ENCODE measurements at regions not wholly inside any gene's neighbourhood (a gene's known extent, or its start where the extent isn't known, plus 50 kb on each side); places are given as distances from the start of the nearest gene placed in this dataset.
"Not testable (repeated sequence)": the region's sequence is repeated elsewhere in the genome, so short reads cannot be mapped to it uniquely, and the experiment has no call there.

DNA sequence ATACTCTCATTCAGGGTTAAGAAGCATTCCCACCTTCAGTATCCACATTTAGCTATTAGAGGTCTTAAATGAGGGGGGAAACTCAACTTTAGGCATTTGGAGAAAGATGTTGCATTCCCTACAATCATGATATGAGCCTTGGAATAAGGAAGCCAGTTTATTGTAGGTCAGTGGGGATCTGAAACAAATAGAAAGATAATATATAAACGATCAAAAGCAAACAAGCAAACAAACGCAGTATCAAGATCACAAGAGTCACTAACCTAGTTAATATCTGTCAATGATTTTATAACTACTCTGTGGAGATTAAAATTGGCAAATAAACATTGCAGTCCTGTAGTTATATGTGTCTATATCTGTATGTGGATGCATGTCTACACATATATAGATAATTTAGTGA, 152.4 kb upstream of the LRATD1 start:
- no peak for ATAC-seq

DNA sequence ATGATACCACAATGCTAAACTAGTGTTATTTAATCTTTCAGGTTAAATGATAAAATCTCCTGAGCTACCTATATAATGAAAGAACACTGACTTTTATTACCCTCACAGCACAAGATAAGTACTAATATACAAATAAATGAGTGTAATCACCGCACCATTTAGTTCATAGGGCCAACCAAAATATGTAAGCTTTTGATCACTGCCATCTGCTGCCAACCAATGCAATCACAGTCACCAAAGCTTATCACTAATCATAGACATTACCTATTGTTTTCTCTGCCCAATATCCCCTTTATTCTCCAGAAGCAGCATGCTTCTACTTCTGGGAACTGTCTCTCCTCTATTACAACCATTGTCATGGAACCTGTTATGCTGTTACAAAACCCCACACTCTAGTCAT, 151.6 kb upstream of the LRATD1 start:
- ATAC-seq: no peak

DNA sequence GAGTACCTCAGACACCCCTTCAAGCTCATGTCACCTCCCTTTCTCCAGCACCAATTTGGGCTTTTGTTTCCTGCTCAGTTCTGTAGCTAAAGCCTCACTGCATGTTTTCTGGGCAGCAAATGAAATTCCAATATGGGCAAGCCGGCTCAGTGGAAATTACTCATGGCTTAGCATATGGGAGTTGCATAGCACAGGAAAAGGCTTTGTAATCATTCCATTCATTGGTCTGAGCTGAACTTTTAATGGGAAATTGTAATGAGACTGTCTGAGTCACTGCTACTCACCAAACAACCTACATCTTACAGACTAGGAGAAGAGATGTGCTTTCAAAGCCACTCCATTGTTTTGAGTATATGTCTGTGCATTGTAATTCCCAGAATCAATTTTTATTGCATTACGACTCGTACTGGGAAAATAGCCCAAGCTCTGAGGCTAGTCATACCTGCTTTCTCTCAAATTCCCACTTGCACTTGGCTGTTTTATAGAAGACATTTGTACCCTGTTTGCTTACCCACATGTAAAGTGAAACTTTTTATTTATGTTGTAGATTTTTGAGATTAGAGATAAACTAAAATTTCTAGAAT, 139.5 kb upstream of the LRATD1 start:
- no peak for ATAC-seq

DNA sequence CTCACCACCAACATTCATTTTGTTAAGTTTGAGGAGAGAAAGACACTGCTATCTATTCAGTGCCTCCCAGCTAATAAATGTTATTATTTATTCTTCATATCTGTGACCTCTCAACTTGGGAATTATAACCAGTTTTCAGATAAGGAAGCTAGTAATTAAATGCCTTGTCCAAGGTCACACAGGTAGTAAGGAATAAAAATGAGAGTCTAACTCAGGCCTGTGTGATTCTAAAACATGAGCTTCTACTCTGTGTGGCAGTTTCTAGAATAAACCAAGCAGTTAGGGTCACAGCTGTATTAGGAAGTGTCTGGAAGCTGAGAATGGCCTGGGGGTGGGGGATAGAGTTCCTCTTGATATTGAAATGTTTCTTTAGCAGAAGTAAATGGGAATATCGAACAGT, 137.8 kb upstream of the LRATD1 start:
- no peak for ATAC-seq

DNA sequence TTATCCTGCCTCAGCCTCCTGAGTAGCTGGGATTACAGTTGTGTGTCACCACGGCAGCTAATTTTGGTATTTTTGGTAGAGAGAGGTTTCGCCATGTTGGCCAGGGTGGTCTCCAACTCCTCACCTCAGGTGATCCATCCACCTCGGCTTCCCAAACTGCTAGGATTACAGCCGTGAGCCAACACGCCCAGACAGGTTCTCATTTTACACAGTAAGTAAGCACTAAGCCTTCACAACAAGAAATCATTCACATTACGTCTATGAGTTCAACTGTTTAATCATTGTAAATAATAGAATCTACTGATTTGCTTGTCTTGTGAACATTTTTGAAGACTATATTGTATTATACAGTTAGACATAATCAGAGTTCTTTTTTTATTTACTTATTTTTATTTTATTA, 131.5 kb upstream of the LRATD1 start:
- no peak for ATAC-seq

DNA sequence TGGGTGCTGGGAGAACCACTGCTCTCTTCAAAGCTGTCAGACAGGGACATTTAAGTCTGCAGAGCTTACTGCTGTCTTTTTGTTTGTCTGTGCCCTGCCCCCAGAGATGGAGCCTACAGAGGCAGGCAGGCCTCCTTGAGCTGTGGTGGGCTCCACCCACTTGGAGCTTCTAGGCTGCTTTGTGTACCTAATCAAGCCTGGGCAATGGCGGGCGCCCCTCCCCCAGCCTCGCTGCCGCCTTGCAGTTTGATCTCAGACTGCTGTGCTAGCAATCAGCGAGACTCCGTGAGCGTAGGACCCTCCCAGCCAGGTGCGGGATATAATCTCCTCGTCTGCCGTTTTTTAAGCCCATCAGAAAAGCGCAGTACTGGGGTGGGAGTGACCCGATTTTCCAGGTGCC, 125.6 kb upstream of the LRATD1 start:
- ATAC-seq: not testable (repeated sequence)

DNA sequence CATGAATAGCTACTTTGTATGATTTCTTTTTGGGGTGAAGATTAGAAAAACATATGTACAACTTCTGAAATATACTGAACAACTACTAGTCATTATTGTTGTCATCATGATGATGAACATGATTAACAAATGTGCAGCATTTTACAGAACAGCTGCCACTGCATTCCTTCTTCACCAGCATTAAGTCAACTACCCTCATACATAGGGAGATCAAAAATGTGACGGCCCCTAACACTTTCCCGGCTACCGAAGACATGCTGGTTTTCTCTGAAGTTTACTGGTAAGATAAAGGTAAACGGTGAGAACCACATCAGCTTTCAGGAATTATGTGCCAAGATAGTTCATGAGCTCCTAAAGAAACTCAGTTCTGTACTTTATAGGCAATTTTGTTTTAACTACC, 121.0 kb upstream of the LRATD1 start:
- no peak for ATAC-seq

DNA sequence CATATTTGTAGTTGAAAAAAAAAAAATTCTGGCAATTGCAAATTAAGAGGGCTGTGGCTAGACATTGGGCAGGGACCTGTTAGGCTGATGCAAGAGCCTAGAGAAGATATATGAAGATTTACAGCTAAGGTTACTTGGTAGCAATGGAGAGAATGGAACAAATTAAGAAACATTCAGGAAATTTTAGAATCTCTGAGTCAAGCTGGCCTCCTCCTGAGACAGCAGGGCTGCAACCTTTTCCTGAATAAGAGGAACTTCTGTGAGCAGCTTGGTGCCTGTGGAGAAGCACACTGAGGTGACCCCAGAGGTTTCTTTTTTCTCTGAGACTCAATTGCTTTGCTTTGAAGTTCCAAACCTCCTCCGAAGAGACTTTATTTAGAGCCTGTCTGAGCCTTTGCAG, 118.6 kb upstream of the LRATD1 start:
- no peak for ATAC-seq

DNA sequence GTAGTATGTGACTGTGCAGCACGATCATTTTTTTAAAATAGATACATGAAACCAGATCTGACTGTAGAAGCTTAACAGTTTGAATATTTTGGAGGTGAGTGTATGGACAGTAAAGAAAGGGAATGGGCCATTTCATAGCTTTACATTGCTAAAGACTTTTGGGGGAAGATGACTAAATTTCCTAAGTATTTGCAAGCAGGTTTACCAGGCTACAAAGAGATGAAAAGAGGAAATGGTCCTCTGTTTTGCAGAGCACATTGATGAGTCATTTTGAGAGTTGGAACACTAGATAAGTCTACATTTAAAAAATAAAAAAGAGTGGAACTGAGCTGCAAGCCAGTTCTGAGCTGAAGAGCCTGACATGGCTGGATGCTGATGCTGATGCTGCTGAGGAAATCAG, 115.7 kb upstream of the LRATD1 start:
- ATAC-seq: no peak

DNA sequence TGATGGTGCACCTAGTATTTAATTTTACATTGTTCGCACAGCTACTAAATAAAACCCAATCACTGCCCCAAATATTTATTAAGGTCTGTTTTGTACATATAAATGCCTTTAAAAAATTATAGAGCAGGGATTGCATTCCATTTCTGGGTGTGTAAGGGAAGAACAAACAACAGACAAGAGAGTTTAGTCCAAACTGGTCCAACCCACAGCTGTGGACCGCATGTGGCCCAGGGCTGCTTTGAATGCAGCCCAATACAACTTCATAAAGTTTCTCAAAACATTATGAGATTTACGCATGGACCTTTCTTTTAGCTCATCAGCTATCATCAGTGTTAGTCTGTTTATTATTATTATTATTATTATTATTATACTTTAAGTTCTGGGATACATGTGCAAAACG, 114.8 kb upstream of the LRATD1 start:
- ATAC-seq: no peak

DNA sequence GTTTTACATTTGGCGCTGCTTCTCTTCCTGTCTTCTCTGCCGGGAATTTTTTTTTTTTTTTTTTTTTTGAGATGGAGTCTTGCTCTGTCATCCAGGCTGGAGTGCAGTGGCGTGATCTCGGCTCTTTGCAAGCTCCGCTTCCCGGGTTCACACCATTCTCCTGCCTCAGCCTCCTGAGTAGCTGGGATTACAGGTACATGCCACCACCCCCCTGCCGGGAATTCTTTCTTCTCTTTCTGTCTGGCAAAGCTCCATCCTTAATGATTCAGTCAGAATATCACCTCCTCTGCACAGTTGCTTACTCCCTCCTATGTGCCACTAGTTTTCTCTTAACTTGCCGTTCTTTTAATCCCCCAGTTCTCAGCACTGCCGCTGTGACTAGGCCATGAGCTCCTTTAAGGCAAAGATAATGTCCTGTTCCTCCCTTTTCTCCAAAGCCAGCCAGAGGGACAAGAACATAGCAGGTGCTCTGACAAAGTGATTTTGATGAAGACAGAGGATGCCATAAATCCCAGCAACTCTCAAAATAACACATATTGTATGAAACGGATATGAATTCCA, 112.1 kb upstream of the LRATD1 start:
- no peak for ATAC-seq

DNA sequence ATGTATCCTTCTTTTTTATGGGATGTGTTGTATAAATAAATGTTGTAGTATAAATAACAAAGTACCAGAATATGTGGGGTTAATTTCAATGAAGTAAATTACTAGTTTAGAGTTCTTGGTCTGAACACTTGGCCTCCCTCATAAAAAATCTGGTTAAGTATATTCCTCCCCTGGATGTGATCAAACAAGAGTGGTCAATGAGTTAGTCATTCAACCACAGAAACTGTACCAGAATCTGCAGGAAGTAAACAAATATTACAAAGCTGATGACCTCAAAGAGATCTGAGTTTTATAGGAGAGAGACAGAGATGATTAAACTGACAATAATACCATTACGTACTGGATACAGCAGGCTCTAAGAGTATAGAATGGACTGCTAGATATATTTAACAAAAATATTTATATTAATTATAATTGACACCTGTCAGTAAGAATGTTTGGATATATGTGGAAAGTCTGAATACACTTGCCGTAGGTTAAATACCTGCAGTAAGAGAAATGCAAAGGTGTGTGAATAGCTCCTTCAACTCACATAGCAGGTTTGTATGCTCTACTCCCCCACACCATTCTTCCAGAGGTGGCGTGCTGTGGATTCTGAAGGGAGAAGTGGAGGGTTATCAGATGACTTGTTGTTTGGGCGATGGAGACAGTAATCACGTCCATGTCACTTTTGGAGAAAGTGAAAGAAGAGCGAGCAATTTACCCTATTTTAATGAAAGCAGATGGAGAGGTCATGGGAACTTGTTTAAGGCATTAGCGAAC, 108.3 kb upstream of the LRATD1 start:
- no peak for ATAC-seq

DNA sequence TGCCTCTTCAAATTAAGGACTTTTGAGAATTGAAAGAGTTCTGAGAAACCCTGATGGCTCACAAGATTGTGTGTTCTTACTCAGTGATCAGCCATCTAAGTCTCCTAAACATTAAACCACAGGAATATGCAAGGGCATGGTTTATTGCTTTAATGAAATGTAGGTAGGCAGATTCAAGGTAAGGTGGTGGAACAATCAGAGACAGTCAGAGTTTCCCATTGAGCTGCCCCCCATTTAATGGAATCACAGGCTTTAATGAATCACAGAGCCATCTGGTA, 107.8 kb upstream of the LRATD1 start:
- no peak for ATAC-seq

DNA sequence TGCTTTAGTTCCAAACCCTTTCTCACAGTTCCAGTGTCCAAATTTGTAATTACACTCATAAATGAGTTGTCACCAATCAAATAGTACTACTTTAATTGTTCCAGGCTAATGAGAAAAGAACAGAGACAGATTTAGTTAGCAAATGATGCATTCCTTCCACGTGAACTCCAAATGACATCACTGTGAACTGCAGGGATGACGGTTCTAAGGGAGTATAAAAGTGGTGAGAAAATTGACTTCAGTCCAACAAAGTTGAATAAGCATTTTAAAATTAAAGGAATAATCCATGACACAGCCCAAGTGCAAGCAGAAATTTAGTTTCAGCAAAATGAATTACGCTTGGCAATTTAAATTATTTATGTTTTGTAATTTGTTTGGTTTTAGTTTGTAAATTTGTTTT, 102.0 kb upstream of the LRATD1 start:
- no peak for ATAC-seq

DNA sequence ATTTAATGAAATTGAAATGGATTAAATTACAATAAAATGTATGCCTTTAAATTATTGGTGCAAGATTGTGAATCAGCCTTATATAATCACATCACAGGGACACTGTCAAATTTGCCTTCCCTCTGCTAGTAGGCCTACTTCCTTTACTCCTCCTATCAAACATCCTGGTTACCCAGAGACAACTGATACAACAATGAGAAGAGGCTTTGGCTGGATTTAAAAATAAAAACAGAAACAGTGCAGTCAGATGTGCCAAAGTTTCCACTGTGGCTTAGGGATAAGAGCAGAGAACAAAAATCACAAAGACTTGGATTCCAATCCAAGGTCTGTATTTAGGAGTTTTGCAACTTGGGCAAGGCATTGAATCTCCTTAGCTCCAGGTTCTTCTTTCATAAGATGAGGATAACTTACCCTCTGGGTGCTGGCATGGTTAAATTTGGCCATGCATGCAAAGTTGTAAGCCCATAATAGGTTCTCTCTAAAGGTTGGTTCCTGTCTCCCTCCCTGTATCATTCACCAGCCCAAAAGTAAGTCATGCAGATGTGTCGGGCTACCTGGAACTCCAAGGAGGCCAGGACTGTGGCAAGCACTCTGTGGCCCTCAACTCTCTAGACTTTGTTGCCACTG, 99.3 kb upstream of the LRATD1 start:
- ATAC-seq: no peak

DNA sequence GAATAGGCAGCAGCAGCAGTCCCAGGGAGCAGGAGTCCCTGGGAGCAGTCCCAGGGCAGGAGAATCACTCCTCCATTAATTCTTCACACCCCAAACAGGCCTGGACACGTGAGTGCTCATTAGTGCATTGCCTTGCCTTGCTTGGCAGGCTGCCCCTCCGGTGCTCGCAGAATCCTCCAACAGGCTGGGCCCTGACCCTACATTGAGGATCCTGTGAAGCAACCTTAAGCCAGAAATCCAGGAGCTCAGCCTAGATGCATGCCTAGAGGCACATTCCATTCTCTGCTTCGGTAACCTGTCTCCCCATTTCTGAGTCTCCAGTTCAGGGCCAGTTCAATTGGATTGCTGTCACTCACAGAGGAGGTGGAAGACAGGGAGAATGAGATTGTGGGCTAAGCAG, 97.4 kb upstream of the LRATD1 start:
- ATAC-seq: no peak

DNA sequence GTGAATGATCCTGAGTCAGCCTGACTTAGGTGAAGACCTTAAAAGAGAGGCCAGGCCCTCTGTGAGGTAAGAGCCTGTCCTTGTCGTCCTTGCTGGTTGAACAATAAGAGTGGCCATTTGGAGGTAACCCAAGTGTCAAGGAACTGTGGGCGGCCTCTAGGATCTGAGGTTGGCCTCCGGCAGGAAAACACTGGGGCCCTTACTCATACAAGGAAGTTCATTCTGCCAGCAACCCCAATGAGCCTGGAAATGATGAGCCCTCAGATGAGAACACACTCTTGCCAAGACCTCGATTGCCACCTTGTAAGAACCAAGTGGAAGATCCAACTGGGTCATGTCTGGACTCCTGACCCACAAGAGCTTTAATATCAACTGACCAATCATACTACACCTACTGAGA, 95.5 kb upstream of the LRATD1 start:
- ATAC-seq: no peak

DNA sequence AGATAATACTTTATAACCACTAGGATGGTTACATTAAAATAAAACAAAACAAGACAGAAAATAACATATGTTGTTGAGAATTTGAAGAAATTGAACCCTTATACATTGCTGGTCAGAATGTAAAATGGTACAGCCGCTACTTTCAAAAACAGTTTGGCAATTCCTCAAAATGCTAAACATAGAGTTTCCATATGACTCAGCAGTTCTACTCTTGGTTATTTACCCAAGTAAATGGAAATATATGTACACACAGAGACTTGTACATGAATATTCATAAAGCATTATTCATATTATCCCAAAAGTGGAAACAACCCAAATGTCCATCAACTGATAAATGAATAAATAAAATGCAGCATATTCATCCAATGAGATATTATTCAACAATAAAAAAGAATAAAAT, 92.5 kb upstream of the LRATD1 start:
- no peak for ATAC-seq

DNA sequence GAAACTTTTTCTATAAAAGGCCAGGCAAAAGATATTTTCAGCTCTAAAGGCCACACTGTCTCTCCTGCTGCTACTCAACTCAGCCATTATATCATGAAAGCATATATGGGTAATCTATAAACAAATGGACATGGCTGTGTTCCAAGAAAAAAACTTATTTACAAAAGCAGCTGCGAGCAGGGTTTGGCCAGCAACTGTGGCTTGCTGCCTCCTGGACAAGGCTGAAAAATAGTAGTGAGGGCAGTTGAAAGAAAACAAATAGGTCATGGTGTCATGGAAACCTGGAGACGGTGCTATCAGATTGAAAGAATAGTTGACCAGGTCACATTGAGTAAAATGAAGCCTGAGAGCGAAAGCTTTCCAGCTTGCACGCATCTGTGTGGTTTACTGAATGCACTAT, 89.2 kb upstream of the LRATD1 start:
- no peak for ATAC-seq

DNA sequence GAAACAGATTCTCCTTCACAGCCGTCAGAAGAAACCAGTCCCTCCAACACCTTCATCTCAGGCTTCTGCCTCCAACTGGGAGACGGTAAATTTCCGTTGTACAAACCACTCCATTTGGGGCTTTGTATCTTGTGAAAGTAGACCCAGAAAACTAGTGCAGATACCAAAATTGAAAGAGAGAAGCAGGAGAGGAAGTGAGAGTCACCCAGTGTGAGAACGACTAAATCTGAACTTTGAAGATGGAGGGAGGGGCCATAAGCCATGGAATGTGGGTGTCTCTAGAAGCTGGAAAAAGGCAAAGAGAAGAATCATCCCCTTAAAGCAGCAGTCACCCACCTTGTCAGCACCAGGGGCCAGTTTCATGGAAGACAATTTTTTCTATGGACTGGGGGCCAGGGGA, 88.3 kb upstream of the LRATD1 start:
- no peak for ATAC-seq

DNA sequence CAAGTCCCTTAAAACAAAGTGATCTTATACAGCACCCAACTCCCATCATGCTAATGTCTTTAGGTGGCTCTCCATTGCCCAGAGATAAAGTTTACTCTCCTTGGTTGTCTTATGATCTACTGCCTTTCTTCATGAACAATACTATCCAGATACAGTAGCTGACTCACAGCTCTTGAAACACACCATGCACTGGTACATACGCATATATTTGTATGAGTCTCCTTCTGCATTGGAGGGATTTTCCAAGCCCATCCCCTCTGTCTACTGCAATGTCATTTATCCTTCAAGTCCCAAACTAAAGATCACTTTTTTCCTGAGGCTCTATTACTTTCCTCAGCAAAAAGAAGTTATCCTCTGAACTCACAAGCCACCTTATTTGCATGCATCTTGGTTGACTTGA, 84.7 kb upstream of the LRATD1 start:
- ATAC-seq: no peak

DNA sequence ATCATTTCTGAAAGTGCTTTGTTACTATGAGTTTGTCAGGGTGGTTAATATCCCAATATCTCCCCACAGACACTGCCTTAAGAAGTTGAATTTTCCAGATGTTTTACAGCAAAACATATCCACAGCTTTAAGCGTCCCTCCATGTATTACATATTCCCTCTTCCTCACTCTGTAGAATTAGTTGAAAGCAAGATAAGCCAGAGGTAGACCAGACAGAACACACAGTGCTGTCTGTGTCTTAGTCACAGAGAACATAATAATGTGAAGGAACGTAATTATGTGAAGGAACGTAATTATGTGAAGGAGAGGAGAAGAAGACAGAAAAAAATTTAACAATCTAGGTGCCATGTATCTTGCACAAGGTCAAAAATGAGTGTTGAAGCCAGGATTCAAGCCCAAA, 81.9 kb upstream of the LRATD1 start:
- no peak for ATAC-seq

DNA sequence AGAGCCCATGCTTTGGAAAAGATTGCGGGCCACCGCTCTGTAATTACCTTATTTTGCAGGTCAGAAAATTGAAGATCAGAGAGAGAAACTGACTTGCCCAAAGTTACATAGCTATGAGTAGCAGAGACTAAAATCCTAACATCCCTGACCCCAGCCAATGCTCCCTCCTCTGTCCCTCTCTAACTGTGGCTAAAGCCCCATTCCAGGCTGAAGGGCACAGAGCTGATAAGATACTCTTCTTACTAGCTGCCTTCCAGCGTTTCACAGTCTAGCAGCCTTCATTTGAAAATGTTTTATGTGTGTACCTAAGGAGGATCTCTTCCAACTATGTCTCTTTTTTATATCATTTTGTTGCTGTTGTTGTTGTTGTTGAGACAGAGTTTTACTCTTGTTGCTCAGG, 81.4 kb upstream of the LRATD1 start:
- ATAC-seq: no peak

DNA sequence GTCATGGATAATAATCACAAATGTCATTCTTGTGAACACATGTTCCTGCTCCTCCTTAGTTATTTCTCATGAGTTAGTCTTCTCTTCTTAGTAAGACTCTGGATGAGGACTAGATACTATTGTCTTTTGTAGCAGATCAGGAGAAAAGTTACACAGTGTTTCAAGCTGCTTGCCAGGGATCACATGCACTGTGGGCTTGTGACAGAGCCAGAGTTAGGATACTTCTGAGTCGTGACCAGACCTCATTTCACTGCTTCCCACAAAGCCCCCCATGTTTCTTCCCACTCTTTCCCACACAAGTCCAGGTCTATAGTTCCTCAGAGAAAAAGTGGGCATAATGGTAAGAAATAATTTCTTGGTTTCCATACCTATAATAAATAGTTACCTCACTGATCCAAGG, 80.2 kb upstream of the LRATD1 start:
- no peak for ATAC-seq

DNA sequence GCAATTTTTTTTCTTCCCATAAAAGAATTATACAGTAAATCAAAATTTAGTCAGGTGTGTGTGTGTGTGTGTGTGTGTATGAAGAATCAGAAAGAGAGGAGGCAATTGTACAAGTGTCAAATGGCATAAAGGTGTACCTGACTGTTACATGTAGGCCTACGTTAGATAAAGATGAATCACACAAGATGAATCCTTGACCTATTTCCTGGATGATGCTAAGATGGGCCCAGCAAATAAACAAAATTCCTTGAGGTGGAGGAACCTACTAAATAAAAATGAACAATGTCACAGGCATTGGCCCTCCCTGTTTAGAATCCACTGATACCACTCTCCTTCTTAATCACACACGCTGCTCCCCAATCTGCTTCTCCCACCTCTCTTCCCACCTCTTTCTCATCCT, 79.7 kb upstream of the LRATD1 start:
- ATAC-seq: no peak

Data from activated CD4-positive, CD25-positive, alpha-beta regulatory T cell treated with anti-CD3 and anti-CD28 coated beads, Interleukin-2, amount 50 U/mL, for 24 hours (primary cell).